GM23338 (cell line): ENCODE measurements at regions not wholly inside any gene's neighbourhood (a gene's known extent, or its start where the extent isn't known, plus 50 kb on each side); places are given as distances from the start of the nearest gene placed in this dataset.

ENCODE experiments used
- ATAC-seq: fragments of 200-7000 bp; cut with Tn5 transposase; 3 replicates; pipeline ENCODE4 v1.9.1; 2020
- DNase-seq: peaks from one replicate; pipeline ENCODE4 v3.0.0-alpha.2; 2015; ENCODE audit warnings: low spot score
- H2AFZ ChIP-seq: fragments of 200-600 bp; sonication (generic); 2 replicates; pipeline ENCODE4 v1.8.0; 2016; ENCODE audit warnings: antibody characterized with exemption, mild to moderate bottlenecking, moderate library complexity
- H3F3A ChIP-seq: fragments of 200-600 bp; sonication (generic); replicated peaks from 2 replicates; pipeline ENCODE4 v1.8.0; 2017; ENCODE audit warnings: antibody characterized with exemption, mixed run types, low read depth
- H3K27ac ChIP-seq: fragments of 200-600 bp; sonication (generic); 2 replicates; pipeline ENCODE4 v1.6.1; 2016; ENCODE audit warnings: low read depth
- H3K27me3 ChIP-seq: fragments of 200-600 bp; sonication (generic); 2 replicates; pipeline ENCODE4 v1.8.0; 2016; ENCODE audit warnings: mild to moderate bottlenecking, mixed run types, moderate library complexity; ENCODE audit not compliant: insufficient read depth
- H3K36me3 ChIP-seq: fragments of 200-600 bp; sonication (generic); 2 replicates; pipeline ENCODE4 v1.8.0; 2016; ENCODE audit warnings: mild to moderate bottlenecking; ENCODE audit not compliant: insufficient read depth
- H3K4me1 ChIP-seq: fragments of 200-600 bp; sonication (generic); 2 replicates; pipeline ENCODE4 v1.8.0; 2016; ENCODE audit warnings: mild to moderate bottlenecking, moderate library complexity; ENCODE audit not compliant: insufficient read depth
- H3K4me2 ChIP-seq: fragments of 200-600 bp; sonication (generic); 2 replicates; pipeline ENCODE4 v1.7.1; 2017; ENCODE audit warnings: mixed run types
- H3K4me3 ChIP-seq: fragments of 200-600 bp; sonication (generic); 2 replicates; pipeline ENCODE4 v1.6.1; 2016; ENCODE audit warnings: mixed run types
- H3K79me2 ChIP-seq: fragments of 200-600 bp; sonication (generic); replicated peaks from 2 replicates; pipeline ENCODE4 v1.8.0; 2017; ENCODE audit warnings: mild to moderate bottlenecking; ENCODE audit not compliant: insufficient read depth
- H3K9me2 ChIP-seq: fragments of 200-600 bp; sonication (generic); 2 replicates; pipeline ENCODE4 v1.8.0; 2017; ENCODE audit not compliant: insufficient read depth
- H4K20me1 ChIP-seq: fragments of 200-600 bp; sonication (generic); replicated peaks from 2 replicates; pipeline ENCODE4 v1.8.0; 2017; ENCODE audit warnings: mild to moderate bottlenecking; ENCODE audit not compliant: insufficient read depth
- H3K27ac Mint-ChIP-seq: 2 replicates; pipeline ENCODE4 v1.8.0; 2020; ENCODE audit warnings: inconsistent platforms, mild to moderate bottlenecking, moderate library complexity, mixed read lengths
- H3K27me3 Mint-ChIP-seq: 3 replicates; pipeline ENCODE4 v1.8.0; 2022; ENCODE audit warnings: low read depth, mild to moderate bottlenecking, moderate library complexity, mixed read lengths, inconsistent platforms; ENCODE audit not compliant: insufficient read depth, poor library complexity
- H3K36me3 Mint-ChIP-seq: 3 replicates; pipeline ENCODE4 v1.8.0; 2021; ENCODE audit warnings: low read depth, mild to moderate bottlenecking, inconsistent platforms, moderate library complexity, mixed read lengths
- H3K4me1 Mint-ChIP-seq: 3 replicates; pipeline ENCODE4 v1.8.0; 2020; ENCODE audit warnings: mild to moderate bottlenecking, inconsistent platforms, mixed read lengths
- H3K4me3 Mint-ChIP-seq: 3 replicates; pipeline ENCODE4 v1.8.0; 2021; ENCODE audit warnings: moderate library complexity, mild to moderate bottlenecking, inconsistent platforms, mixed read lengths
- H3K9me3 Mint-ChIP-seq: 3 replicates; pipeline ENCODE4 v1.8.0; 2020; ENCODE audit warnings: moderate library complexity, mild to moderate bottlenecking, inconsistent platforms, mixed read lengths
- CREB1 ChIP-seq: fragments of 250-450 bp; sonication (Bioruptor Pico); IDR thresholded peaks from 2 replicates; pipeline ENCODE4 v1.5.0; 2020; ENCODE audit warnings: low read depth, mild to moderate bottlenecking, moderate library complexity
- EZH2 ChIP-seq: fragments of 200-600 bp; sonication (generic); IDR thresholded peaks from one replicate; pipeline ENCODE4 v1.8.0; 2017; ENCODE audit warnings: antibody characterized with exemption, mild to moderate bottlenecking, low read depth; ENCODE audit not compliant: unreplicated experiment
- EZH2phosphoT487 ChIP-seq: fragments of 200-600 bp; sonication (generic); IDR thresholded peaks from one replicate; pipeline ENCODE4 v1.8.1; 2018; ENCODE audit warnings: antibody characterized with exemption; ENCODE audit not compliant: unreplicated experiment
- JUNB ChIP-seq: IDR thresholded peaks from one replicate; pipeline ENCODE4 v1.6.1; 2016; ENCODE audit warnings: antibody characterized with exemption; ENCODE audit not compliant: unreplicated experiment
- NANOG ChIP-seq: IDR thresholded peaks from 2 replicates; pipeline ENCODE4 v1.6.1; 2016; ENCODE audit warnings: antibody characterized with exemption, borderline replicate concordance
- POLR2AphosphoS5 ChIP-seq: IDR thresholded peaks from 2 replicates; pipeline ENCODE4 v1.6.1; 2016; ENCODE audit warnings: antibody characterized with exemption, low read depth
- STAT1 ChIP-seq: IDR thresholded peaks from one replicate; pipeline ENCODE4 v1.6.1; 2016; ENCODE audit warnings: antibody characterized with exemption; ENCODE audit not compliant: unreplicated experiment
- ZNF114 ChIP-seq: fragments of 250-450 bp; sonication (Bioruptor Pico); IDR thresholded peaks from 2 replicates; pipeline ENCODE4 v1.5.0; 2020; ENCODE audit warnings: mild to moderate bottlenecking, moderate library complexity
- ZNF331 ChIP-seq: fragments of 250-450 bp; sonication (Bioruptor Pico); IDR thresholded peaks from 2 replicates; pipeline ENCODE4 v1.5.0; 2020; ENCODE audit warnings: low read depth, mild to moderate bottlenecking, moderate library complexity
- TF ChIP-seq, protein P1 (sequence below): IDR thresholded peaks from 2 replicates; pipeline ENCODE4 v1.6.1; 2016; ENCODE audit warnings: antibody characterized with exemption
- TF ChIP-seq, protein P2 (sequence below): IDR thresholded peaks from one replicate; pipeline ENCODE4 v1.6.1; 2018; ENCODE audit warnings: antibody characterized with exemption; ENCODE audit not compliant: unreplicated experiment
- TF ChIP-seq, protein P3 (sequence below), 2 experiments: fragments of 200-600 bp in 1 of 2; sonication (generic) in 1 of 2; conservative IDR thresholded peaks; 2 replicates each; pipeline versions ENCODE4 v1.5.1 to v1.6.1; 2016 to 2017; ENCODE audit warnings: antibody characterized with exemption in 2 of 2, low read depth in 2 of 2, mild to moderate bottlenecking in 2 of 2, moderate library complexity in 1 of 2
- TF ChIP-seq, protein P4 (sequence below): fragments of 250-450 bp; sonication (Bioruptor Pico); IDR thresholded peaks from 2 replicates; pipeline ENCODE4 v1.5.0; 2020; ENCODE audit warnings: mild to moderate bottlenecking, moderate library complexity

DNA sequence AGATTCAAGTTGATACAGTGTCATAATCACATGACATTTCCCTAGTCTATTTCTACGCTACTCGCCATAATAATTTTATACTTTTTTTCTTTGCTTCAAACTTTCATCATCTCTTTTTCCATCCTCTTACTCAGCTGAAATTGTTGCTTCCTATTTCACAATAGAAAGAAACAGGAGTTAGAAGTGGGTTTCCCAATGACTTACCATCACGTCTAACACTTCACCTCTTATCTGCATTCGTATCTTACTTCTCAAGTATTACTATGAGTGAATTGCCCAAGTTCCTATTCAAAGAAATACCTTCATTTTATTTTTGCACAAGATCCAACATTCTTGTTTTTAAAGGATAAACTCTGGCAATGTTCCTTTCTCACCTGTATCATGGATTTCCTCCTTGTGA is 1539.9 kb downstream of the SI start:
- H3K27ac Mint-ChIP-seq = no peak overlapping the region
- no peaks in the 10 kb centered on the region for H3K4me1 Mint-ChIP-seq
- Histone ChIP-seq H3K79me2 (no peaks in the 10 kb centered on the region), H3F3A (no peaks in the 10 kb centered on the region), H3K27me3 (no peaks in the 10 kb centered on the region), H4K20me1 (no peaks in the 10 kb centered on the region), H3K4me1 (no peaks in the 10 kb centered on the region), H3K4me2 (no peak overlapping the region), H3K27ac (no peak overlapping the region), H2AFZ (peak overlapping the region; percentile 15; the same call in 1 of the 2 replicates), H3K9me2 (no peaks in the 10 kb centered on the region), H3K36me3 (no peaks in the 10 kb centered on the region), H3K4me3 (no peak overlapping the region)
- ATAC-seq (no peak), DNase-seq (no peak)
- H3K36me3 Mint-ChIP-seq = no peaks in the 10 kb centered on the region
- TF ChIP-seq NANOG = no peak
- TF ChIP-seq ZNF331 (CRISPR knock-in tag) = no peak
- TF ChIP-seq EZH2 = no peak
- TF ChIP-seq JUNB = no peak
- TF ChIP-seq POLR2AphosphoS5 = no peak
- TF ChIP-seq STAT1 = no peak
- TF ChIP-seq, protein P1, sequence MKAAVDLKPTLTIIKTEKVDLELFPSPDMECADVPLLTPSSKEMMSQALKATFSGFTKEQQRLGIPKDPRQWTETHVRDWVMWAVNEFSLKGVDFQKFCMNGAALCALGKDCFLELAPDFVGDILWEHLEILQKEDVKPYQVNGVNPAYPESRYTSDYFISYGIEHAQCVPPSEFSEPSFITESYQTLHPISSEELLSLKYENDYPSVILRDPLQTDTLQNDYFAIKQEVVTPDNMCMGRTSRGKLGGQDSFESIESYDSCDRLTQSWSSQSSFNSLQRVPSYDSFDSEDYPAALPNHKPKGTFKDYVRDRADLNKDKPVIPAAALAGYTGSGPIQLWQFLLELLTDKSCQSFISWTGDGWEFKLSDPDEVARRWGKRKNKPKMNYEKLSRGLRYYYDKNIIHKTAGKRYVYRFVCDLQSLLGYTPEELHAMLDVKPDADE = no peak
- TF ChIP-seq, protein P2, sequence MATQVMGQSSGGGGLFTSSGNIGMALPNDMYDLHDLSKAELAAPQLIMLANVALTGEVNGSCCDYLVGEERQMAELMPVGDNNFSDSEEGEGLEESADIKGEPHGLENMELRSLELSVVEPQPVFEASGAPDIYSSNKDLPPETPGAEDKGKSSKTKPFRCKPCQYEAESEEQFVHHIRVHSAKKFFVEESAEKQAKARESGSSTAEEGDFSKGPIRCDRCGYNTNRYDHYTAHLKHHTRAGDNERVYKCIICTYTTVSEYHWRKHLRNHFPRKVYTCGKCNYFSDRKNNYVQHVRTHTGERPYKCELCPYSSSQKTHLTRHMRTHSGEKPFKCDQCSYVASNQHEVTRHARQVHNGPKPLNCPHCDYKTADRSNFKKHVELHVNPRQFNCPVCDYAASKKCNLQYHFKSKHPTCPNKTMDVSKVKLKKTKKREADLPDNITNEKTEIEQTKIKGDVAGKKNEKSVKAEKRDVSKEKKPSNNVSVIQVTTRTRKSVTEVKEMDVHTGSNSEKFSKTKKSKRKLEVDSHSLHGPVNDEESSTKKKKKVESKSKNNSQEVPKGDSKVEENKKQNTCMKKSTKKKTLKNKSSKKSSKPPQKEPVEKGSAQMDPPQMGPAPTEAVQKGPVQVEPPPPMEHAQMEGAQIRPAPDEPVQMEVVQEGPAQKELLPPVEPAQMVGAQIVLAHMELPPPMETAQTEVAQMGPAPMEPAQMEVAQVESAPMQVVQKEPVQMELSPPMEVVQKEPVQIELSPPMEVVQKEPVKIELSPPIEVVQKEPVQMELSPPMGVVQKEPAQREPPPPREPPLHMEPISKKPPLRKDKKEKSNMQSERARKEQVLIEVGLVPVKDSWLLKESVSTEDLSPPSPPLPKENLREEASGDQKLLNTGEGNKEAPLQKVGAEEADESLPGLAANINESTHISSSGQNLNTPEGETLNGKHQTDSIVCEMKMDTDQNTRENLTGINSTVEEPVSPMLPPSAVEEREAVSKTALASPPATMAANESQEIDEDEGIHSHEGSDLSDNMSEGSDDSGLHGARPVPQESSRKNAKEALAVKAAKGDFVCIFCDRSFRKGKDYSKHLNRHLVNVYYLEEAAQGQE = no peak
- TF ChIP-seq, protein P3, sequence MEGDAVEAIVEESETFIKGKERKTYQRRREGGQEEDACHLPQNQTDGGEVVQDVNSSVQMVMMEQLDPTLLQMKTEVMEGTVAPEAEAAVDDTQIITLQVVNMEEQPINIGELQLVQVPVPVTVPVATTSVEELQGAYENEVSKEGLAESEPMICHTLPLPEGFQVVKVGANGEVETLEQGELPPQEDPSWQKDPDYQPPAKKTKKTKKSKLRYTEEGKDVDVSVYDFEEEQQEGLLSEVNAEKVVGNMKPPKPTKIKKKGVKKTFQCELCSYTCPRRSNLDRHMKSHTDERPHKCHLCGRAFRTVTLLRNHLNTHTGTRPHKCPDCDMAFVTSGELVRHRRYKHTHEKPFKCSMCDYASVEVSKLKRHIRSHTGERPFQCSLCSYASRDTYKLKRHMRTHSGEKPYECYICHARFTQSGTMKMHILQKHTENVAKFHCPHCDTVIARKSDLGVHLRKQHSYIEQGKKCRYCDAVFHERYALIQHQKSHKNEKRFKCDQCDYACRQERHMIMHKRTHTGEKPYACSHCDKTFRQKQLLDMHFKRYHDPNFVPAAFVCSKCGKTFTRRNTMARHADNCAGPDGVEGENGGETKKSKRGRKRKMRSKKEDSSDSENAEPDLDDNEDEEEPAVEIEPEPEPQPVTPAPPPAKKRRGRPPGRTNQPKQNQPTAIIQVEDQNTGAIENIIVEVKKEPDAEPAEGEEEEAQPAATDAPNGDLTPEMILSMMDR (conservative IDR thresholded peaks at IDR 0.05; ENCODE audit: low read depth in 2 of 2) = no peak
- no peak for TF ChIP-seq EZH2phosphoT487
- TF ChIP-seq CREB1 = no peak
- TF ChIP-seq, protein P4, sequence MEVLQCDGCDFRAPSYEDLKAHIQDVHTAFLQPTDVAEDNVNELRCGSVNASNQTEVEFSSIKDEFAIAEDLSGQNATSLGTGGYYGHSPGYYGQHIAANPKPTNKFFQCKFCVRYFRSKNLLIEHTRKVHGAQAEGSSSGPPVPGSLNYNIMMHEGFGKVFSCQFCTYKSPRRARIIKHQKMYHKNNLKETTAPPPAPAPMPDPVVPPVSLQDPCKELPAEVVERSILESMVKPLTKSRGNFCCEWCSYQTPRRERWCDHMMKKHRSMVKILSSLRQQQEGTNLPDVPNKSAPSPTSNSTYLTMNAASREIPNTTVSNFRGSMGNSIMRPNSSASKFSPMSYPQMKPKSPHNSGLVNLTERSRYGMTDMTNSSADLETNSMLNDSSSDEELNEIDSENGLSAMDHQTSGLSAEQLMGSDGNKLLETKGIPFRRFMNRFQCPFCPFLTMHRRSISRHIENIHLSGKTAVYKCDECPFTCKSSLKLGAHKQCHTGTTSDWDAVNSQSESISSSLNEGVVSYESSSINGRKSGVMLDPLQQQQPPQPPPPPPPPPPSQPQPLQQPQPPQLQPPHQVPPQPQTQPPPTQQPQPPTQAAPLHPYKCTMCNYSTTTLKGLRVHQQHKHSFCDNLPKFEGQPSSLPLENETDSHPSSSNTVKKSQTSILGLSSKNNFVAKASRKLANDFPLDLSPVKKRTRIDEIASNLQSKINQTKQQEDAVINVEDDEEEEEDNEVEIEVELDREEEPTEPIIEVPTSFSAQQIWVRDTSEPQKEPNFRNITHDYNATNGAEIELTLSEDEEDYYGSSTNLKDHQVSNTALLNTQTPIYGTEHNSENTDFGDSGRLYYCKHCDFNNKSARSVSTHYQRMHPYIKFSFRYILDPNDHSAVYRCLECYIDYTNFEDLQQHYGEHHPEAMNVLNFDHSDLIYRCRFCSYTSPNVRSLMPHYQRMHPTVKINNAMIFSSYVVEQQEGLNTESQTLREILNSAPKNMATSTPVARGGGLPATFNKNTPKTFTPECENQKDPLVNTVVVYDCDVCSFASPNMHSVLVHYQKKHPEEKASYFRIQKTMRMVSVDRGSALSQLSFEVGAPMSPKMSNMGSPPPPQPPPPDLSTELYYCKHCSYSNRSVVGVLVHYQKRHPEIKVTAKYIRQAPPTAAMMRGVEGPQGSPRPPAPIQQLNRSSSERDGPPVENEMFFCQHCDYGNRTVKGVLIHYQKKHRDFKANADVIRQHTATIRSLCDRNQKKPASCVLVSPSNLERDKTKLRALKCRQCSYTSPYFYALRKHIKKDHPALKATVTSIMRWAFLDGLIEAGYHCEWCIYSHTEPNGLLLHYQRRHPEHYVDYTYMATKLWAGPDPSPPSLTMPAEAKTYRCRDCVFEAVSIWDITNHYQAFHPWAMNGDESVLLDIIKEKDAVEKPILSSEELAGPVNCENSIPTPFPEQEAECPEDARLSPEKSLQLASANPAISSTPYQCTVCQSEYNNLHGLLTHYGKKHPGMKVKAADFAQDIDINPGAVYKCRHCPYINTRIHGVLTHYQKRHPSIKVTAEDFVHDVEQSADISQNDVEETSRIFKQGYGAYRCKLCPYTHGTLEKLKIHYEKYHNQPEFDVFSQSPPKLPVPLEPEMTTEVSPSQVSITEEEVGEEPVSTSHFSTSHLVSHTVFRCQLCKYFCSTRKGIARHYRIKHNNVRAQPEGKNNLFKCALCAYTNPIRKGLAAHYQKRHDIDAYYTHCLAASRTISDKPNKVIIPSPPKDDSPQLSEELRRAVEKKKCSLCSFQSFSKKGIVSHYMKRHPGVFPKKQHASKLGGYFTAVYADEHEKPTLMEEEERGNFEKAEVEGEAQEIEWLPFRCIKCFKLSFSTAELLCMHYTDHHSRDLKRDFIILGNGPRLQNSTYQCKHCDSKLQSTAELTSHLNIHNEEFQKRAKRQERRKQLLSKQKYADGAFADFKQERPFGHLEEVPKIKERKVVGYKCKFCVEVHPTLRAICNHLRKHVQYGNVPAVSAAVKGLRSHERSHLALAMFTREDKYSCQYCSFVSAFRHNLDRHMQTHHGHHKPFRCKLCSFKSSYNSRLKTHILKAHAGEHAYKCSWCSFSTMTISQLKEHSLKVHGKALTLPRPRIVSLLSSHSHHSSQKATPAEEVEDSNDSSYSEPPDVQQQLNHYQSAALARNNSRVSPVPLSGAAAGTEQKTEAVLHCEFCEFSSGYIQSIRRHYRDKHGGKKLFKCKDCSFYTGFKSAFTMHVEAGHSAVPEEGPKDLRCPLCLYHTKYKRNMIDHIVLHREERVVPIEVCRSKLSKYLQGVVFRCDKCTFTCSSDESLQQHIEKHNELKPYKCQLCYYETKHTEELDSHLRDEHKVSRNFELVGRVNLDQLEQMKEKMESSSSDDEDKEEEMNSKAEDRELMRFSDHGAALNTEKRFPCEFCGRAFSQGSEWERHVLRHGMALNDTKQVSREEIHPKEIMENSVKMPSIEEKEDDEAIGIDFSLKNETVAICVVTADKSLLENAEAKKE (CRISPR knock-in tag) = no peak
- no peak for TF ChIP-seq ZNF114 (CRISPR knock-in tag)
- H3K9me3 Mint-ChIP-seq = no peaks in the 10 kb centered on the region
- no peak overlapping the region for H3K4me3 Mint-ChIP-seq
- H3K27me3 Mint-ChIP-seq = no peaks in the 10 kb centered on the region
